ENCODE measurements at regions not wholly inside any gene's neighbourhood (a gene's known extent, or its start where the extent isn't known, plus 50 kb on each side); places are given as distances from the start of the nearest gene placed in this dataset.
A peak's percentile ranks its signal among the peaks of the same experiment; 100 is the strongest.

DNA sequence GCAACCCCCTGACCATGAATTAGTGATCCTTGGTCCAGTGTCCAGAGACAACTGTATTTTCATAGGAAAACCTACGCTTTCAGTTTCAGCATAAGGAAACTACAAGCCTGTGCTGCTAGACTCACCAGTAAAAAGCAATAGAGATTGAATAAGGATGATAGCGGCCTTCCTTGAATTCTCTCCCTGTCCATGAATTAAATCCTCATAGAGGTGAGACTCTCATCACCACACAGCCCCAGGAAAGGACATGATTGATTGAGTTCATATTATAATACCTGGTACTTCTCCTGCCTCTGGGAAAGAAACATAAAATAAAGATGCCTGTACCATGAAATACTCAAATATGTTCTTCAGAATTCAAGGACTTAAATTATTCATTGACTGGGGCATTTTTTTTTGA, 146.3 kb upstream of the SPOPL start:
- Histone ChIP-seq H2BK15ac (ENCODE audit: low read depth, low read length) (no peak overlapping the region), H4K5ac (ENCODE audit: insufficient read length, low read depth, low read length) (no peak overlapping the region), H3K27ac (ENCODE audit: insufficient read length, low read depth, low read length) (no peak overlapping the region), H3K27me3 (ENCODE audit: insufficient read depth, low read length) (no peaks in the 10 kb centered on the region), H2BK20ac (ENCODE audit: low read depth, low read length, poor library complexity, severe bottlenecking) (no peak overlapping the region), H3K14ac (ENCODE audit: insufficient read depth, low read length) (no peak overlapping the region), H3K9ac (ENCODE audit: extremely low read depth, insufficient read length, low read length) (no peak overlapping the region), H3K4ac (ENCODE audit: low read depth, low read length) (no peak overlapping the region), H3K4me1 (ENCODE audit: insufficient read depth, low read length) (no peaks in the 10 kb centered on the region), H3K23ac (ENCODE audit: insufficient read length, low read depth, low read length) (no peak overlapping the region), H3K56ac (ENCODE audit: insufficient read length, low read depth, low read length) (no peak overlapping the region), H3K79me2 (ENCODE audit: insufficient read depth, low read length) (no peaks in the 10 kb centered on the region), H2AK5ac (ENCODE audit: insufficient read length, low read length) (no peak overlapping the region), H4K8ac (replicated peaks; ENCODE audit: insufficient read length, low read depth, low read length) (no peak overlapping the region), H3K79me1 (ENCODE audit: insufficient read depth, low read depth, low read length, poor library complexity, severe bottlenecking) (no peaks in the 10 kb centered on the region), H2BK120ac (ENCODE audit: low read depth, low read length, poor library complexity, severe bottlenecking) (no peak overlapping the region), H3K23me2 (ENCODE audit: insufficient read length, low read depth, low read length, poor library complexity, severe bottlenecking) (no peaks in the 10 kb centered on the region), H2BK12ac (ENCODE audit: insufficient read length, low read depth, low read length) (no peak overlapping the region), H3K4me2 (ENCODE audit: insufficient read depth, insufficient read length, low read length) (no peak overlapping the region), H2AFZ (ENCODE audit: low read length) (no peak overlapping the region), H2BK5ac (ENCODE audit: insufficient read length, low read length) (no peak overlapping the region), H4K20me1 (ENCODE audit: control insufficient read depth, insufficient read depth, insufficient read length) (no peaks in the 10 kb centered on the region), H3K9me3 (ENCODE audit: control insufficient read depth, low read depth, low read length) (no peaks in the 10 kb centered on the region), H4K91ac (ENCODE audit: insufficient read length, low read depth, low read length) (no peak overlapping the region), H3K18ac (ENCODE audit: insufficient read length, low read depth, low read length) (no peak overlapping the region), H3T11ph (ENCODE audit: low read length) (no peak overlapping the region)
- H3K36me3 Mint-ChIP-seq (ENCODE audit: insufficient read depth in 1 of 3, low read depth in 3 of 3), result no peaks in the 10 kb centered on the region; a peak in 1 of 7 replicates
- H3K27me3 Mint-ChIP-seq (ENCODE audit: low read depth), result no peaks in the 10 kb centered on the region
- H3K27ac Mint-ChIP-seq, result peak overlapping the region in 1 of 3 experiments; percentile 78; a peak in 1 of 7 replicates
- H3K4me1 Mint-ChIP-seq, result peaks cover 0 to 15% of the 10 kb centered on the region in 2 experiments
- WGBS (ENCODE audit: extremely low coverage, insufficient read length, low lambda C conversion rate), result no CpG with 5 or more reads among the region's 2 CpGs
- H3K4me3 Mint-ChIP-seq, result no peak overlapping the region
- TF ChIP-seq, protein P1, sequence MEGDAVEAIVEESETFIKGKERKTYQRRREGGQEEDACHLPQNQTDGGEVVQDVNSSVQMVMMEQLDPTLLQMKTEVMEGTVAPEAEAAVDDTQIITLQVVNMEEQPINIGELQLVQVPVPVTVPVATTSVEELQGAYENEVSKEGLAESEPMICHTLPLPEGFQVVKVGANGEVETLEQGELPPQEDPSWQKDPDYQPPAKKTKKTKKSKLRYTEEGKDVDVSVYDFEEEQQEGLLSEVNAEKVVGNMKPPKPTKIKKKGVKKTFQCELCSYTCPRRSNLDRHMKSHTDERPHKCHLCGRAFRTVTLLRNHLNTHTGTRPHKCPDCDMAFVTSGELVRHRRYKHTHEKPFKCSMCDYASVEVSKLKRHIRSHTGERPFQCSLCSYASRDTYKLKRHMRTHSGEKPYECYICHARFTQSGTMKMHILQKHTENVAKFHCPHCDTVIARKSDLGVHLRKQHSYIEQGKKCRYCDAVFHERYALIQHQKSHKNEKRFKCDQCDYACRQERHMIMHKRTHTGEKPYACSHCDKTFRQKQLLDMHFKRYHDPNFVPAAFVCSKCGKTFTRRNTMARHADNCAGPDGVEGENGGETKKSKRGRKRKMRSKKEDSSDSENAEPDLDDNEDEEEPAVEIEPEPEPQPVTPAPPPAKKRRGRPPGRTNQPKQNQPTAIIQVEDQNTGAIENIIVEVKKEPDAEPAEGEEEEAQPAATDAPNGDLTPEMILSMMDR (conservative IDR thresholded peaks at IDR 0.05), result no peak
- no peak for DNase-seq
- no peaks in the 10 kb centered on the region for H3K9me3 Mint-ChIP-seq

All from H9 (cell line).